Mesothelial cell of epicardium (in vitro differentiated cells): ENCODE measurements at regions not wholly inside any gene's neighbourhood (a gene's known extent, or its start where the extent isn't known, plus 50 kb on each side); places are given as distances from the start of the nearest gene placed in this dataset.

Source experiments
- DNase-seq, 2 experiments: peaks; one replicate each; pipeline ENCODE4 v3.0.0; 2021; ENCODE audit warnings: low spot score in 2 of 2; ENCODE audit not compliant: unreplicated experiment in 2 of 2
- H3K27ac Mint-ChIP-seq: 2 replicates; pipeline ENCODE4 v1.8.0; 2021; ENCODE audit warnings: mixed read lengths
- H3K27me3 Mint-ChIP-seq: 2 replicates; pipeline ENCODE4 v1.8.0; 2021; ENCODE audit warnings: low read depth, mixed read lengths
- H3K36me3 Mint-ChIP-seq: 2 replicates; pipeline ENCODE4 v1.8.0; 2021; ENCODE audit warnings: mixed read lengths
- H3K4me1 Mint-ChIP-seq: 2 replicates; pipeline ENCODE4 v1.8.0; 2021; ENCODE audit warnings: mixed read lengths
- H3K4me3 Mint-ChIP-seq: 2 replicates; pipeline ENCODE4 v1.8.0; 2021; ENCODE audit warnings: mild to moderate bottlenecking, moderate library complexity, mixed read lengths
- H3K9me3 Mint-ChIP-seq: 2 replicates; pipeline ENCODE4 v1.8.0; 2021; ENCODE audit warnings: mixed read lengths
- TF ChIP-seq, protein P1 (sequence below): fragments of 200-600 bp; sonication (generic); IDR thresholded peaks from one replicate; pipeline ENCODE4 v1.5.0; 2021; ENCODE audit warnings: antibody characterized with exemption; ENCODE audit not compliant: unreplicated experiment

DNA sequence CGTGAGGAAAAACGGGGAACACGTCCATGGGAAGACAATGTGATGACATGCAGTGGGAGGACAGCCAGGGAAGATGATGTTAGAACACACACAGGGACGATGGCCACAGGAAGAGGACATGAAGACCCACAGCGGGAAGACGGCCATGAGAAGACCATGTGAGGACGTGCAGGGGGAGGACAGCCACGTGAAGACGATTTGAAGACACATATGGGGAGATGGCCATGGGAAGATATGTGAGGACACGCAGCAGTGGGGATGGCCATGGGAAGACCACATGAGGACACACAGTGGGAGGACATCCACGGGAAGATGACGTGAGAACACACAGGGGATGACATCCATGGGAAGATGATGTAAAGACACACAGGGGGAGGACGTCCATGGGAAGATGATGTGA is 83.8 kb downstream of the UQCRFS1 start:
- TF ChIP-seq, protein P1, sequence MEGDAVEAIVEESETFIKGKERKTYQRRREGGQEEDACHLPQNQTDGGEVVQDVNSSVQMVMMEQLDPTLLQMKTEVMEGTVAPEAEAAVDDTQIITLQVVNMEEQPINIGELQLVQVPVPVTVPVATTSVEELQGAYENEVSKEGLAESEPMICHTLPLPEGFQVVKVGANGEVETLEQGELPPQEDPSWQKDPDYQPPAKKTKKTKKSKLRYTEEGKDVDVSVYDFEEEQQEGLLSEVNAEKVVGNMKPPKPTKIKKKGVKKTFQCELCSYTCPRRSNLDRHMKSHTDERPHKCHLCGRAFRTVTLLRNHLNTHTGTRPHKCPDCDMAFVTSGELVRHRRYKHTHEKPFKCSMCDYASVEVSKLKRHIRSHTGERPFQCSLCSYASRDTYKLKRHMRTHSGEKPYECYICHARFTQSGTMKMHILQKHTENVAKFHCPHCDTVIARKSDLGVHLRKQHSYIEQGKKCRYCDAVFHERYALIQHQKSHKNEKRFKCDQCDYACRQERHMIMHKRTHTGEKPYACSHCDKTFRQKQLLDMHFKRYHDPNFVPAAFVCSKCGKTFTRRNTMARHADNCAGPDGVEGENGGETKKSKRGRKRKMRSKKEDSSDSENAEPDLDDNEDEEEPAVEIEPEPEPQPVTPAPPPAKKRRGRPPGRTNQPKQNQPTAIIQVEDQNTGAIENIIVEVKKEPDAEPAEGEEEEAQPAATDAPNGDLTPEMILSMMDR: no peak
- no peaks in the 10 kb centered on the region for H3K4me1 Mint-ChIP-seq
- H3K36me3 Mint-ChIP-seq: no peaks in the 10 kb centered on the region
- no peaks in the 10 kb centered on the region for H3K27me3 Mint-ChIP-seq
- DNase-seq: no peak
- no peak overlapping the region for H3K4me3 Mint-ChIP-seq
- H3K27ac Mint-ChIP-seq: no peak overlapping the region
- H3K9me3 Mint-ChIP-seq: peaks cover 35% of the 10 kb centered on the region

DNA sequence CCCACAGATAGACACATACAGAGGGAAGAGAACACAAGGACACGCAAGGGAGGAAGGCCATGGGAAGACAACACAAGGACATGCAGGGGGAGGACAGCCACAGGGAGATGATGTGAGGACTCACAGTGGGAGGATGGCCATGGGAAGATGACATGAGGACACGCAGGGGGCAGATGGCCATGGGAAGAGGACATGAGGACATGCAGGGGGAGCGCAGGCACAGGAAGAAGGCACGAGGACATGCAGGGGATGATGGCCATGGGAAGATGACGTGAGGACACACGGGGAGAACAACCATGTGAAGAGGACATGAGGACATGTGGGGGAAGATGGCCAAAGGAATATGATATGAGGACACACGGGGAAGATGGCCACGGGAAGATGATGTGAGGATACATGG is 84.7 kb downstream of the UQCRFS1 start:
- no peaks in the 10 kb centered on the region for H3K27me3 Mint-ChIP-seq

DNA sequence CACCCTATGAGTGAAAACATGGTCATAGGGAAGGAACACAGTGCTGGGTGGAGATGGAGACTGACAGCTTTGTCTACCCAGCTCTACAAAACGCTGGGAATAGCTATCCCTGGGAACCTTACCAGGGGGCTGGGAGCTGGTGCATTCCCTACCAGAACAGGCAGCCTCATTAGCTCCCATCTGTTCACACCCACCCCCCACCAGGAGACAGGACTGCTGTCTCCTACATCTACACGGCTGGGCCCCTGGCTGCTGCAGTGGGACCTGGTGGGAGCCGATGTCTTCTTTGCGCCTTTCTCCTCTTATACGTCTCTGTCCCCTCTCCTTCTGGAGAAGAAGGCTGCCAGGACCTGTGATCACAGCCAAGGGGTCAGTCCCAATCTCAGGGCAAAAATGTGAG is 90.8 kb downstream of the UQCRFS1 start:
- H3K36me3 Mint-ChIP-seq: no peaks in the 10 kb centered on the region

More for the DNA sequence above, 84.7 kb downstream of the UQCRFS1 start:
- TF ChIP-seq, protein P1: no peak
- Mint-ChIP-seq H3K27ac (no peak overlapping the region), H3K36me3 (no peaks in the 10 kb centered on the region), H3K9me3 (peaks cover 32% of the 10 kb centered on the region), H3K4me1 (no peaks in the 10 kb centered on the region), H3K4me3 (no peak overlapping the region)
- no peak for DNase-seq

GRCh38 chr19:29121684-29122083 is 91.3 kb downstream of the UQCRFS1 start:
- Mint-ChIP-seq H3K4me1 (no peaks in the 10 kb centered on the region), H3K36me3 (no peaks in the 10 kb centered on the region), H3K27me3 (no peaks in the 10 kb centered on the region), H3K9me3 (peaks cover 25% of the 10 kb centered on the region), H3K27ac (no peak overlapping the region), H3K4me3 (no peak overlapping the region)
- no peak for DNase-seq
- TF ChIP-seq, protein P1: no peak

More for the DNA sequence above, 90.8 kb downstream of the UQCRFS1 start:
- Mint-ChIP-seq H3K27me3 (no peaks in the 10 kb centered on the region), H3K27ac (no peak overlapping the region), H3K4me3 (no peak overlapping the region), H3K4me1 (no peaks in the 10 kb centered on the region), H3K9me3 (peaks cover 28% of the 10 kb centered on the region)
- DNase-seq: no peak
- TF ChIP-seq, protein P1: no peak

DNA sequence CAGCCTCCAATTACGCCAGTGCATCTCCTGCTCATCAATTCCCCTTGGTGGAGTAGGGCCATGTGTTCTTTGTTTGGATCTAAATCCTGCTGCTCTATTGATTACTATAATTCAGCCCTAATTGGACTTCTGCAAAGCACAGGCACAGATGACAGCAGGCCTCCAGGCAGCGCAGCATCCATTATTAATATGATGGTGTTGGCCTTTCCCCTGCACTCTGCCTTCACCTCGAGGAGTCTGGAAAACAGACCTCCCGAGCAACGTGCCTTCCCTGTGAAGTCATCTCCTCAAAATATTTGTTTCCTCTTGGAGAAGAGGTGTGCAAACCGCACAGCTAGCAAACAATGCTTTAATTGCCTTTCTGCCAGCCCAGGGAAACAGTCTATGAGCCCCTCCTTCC is 92.5 kb downstream of the UQCRFS1 start:
- Mint-ChIP-seq H3K4me3 (no peak overlapping the region), H3K27me3 (no peaks in the 10 kb centered on the region), H3K4me1 (no peaks in the 10 kb centered on the region), H3K27ac (no peak overlapping the region), H3K36me3 (no peaks in the 10 kb centered on the region), H3K9me3 (peaks cover 18% of the 10 kb centered on the region)
- TF ChIP-seq, protein P1: no peak
- DNase-seq: no peak

GRCh38 chr19:29119590-29119989 is 93.4 kb downstream of the UQCRFS1 start:
- no peaks in the 10 kb centered on the region for H3K36me3 Mint-ChIP-seq
- no peaks in the 10 kb centered on the region for H3K4me1 Mint-ChIP-seq
- no peak overlapping the region for H3K27ac Mint-ChIP-seq
- TF ChIP-seq, protein P1: no peak
- H3K27me3 Mint-ChIP-seq: no peaks in the 10 kb centered on the region
- H3K4me3 Mint-ChIP-seq: no peak overlapping the region
- DNase-seq: no peak
- H3K9me3 Mint-ChIP-seq: peaks cover 11% of the 10 kb centered on the region
